IMR-90 (cell line): ENCODE measurements at regions not wholly inside any gene's neighbourhood (a gene's known extent, or its start where the extent isn't known, plus 50 kb on each side); places are given as distances from the start of the nearest gene placed in this dataset.

Source experiments
- ATAC-seq: fragments of 200-7000 bp; cut with Tn5 transposase; 2 replicates; pipeline ENCODE4 v1.9.1; 2020; ENCODE audit warnings: low read depth, mild to moderate bottlenecking, moderate library complexity
- BruUV-seq: library from RNA; stranded (reverse); fragments of 400-500 nt; replicated peaks from 2 replicates; lab custom pipeline; 2021; lab: Mats Ljungman, UMichigan
- CTCF ChIA-PET: fragments of 300-600 bp; formaldehyde crosslinking; extraction: SDS; loops from one replicate; lab custom pipeline; 2021; ENCODE audit warnings: antibody characterized with exemption; lab: Yijun Ruan, JAX
- POLR2A ChIA-PET: fragments of 300-600 bp; sonication (Branson Sonifier 250); formaldehyde crosslinking; loops from one replicate; lab custom pipeline; 2022; ENCODE audit warnings: antibody characterized with exemption; ENCODE audit not compliant: unreplicated experiment; lab: Charles Lee
- DNase-seq: peaks from one replicate; pipeline ENCODE4 v3.0.0; 2013
- H2AFZ ChIP-seq: replicated peaks from 2 replicates; pipeline ENCODE3; 2013; ENCODE audit warnings: low read length, mild to moderate bottlenecking; ENCODE audit not compliant: poor library complexity
- H2AK5ac ChIP-seq: 2 replicates; pipeline ENCODE4 v1.6.1; 2013; ENCODE audit warnings: low read depth, low read length, inconsistent platforms
- H2AK9ac ChIP-seq: replicated peaks from 2 replicates; pipeline ENCODE3; 2013; ENCODE audit warnings: mild to moderate bottlenecking, low read depth, low read length, moderate library complexity; ENCODE audit not compliant: poor library complexity
- H2BK120ac ChIP-seq: 2 replicates; pipeline ENCODE4 v1.6.1; 2013; ENCODE audit warnings: low read depth, low read length, inconsistent platforms
- H2BK15ac ChIP-seq: 3 replicates; pipeline ENCODE4 v1.6.1; 2013; ENCODE audit warnings: low read depth, low read length, inconsistent platforms
- H2BK20ac ChIP-seq: 2 replicates; pipeline ENCODE4 v1.6.1; 2013; ENCODE audit warnings: low read depth, mild to moderate bottlenecking, inconsistent platforms, low read length, moderate library complexity
- H2BK5ac ChIP-seq: 2 replicates; pipeline ENCODE4 v1.6.1; 2013; ENCODE audit warnings: mild to moderate bottlenecking, low read depth, low read length, inconsistent platforms; ENCODE audit not compliant: poor library complexity, severe bottlenecking
- H3K14ac ChIP-seq: replicated peaks from 2 replicates; pipeline ENCODE4 v1.6.1; 2013; ENCODE audit warnings: low read depth, low read length, inconsistent platforms
- H3K18ac ChIP-seq: 2 replicates; pipeline ENCODE4 v1.6.1; 2013; ENCODE audit warnings: low read depth, low read length, control low read depth
- H3K23ac ChIP-seq: 2 replicates; pipeline ENCODE4 v1.6.1; 2013; ENCODE audit warnings: low read depth, low read length, inconsistent platforms
- H3K27ac ChIP-seq: 2 replicates; pipeline ENCODE4 v1.5.1; 2013; ENCODE audit warnings: mild to moderate bottlenecking, control low read depth, low read length; ENCODE audit not compliant: insufficient read depth
- H3K27me3 ChIP-seq: 2 replicates; pipeline ENCODE4 v1.6.1; 2013; ENCODE audit warnings: low read length; ENCODE audit not compliant: control insufficient read depth, insufficient read depth
- H3K36me3 ChIP-seq: 2 replicates; pipeline ENCODE4 v1.6.1; 2013; ENCODE audit warnings: low read length, mixed read lengths; ENCODE audit not compliant: control insufficient read depth, insufficient read depth
- H3K4ac ChIP-seq: 2 replicates; pipeline ENCODE4 v1.6.1; 2013; ENCODE audit warnings: low read depth, low read length, inconsistent platforms
- H3K4me1 ChIP-seq: 2 replicates; pipeline ENCODE4 v1.6.1; 2013; ENCODE audit warnings: low read length, mixed read lengths; ENCODE audit not compliant: control insufficient read depth, insufficient read depth
- H3K4me2 ChIP-seq: 2 replicates; pipeline ENCODE4 v1.6.1; 2013; ENCODE audit warnings: low read depth, mild to moderate bottlenecking, control low read depth, low read length, moderate library complexity
- H3K4me3 ChIP-seq: 2 replicates; pipeline ENCODE4 v1.5.1; 2013; ENCODE audit warnings: low read depth, mild to moderate bottlenecking, control low read depth, low read length, moderate library complexity; ENCODE audit not compliant: insufficient read depth
- H3K56ac ChIP-seq: 2 replicates; pipeline ENCODE4 v1.6.1; 2013; ENCODE audit warnings: low read length, inconsistent platforms; ENCODE audit not compliant: insufficient read depth; ENCODE audit errors: extremely low read depth
- H3K79me1 ChIP-seq, 2 experiments: 2 replicates each; pipeline ENCODE4 v1.6.1; 2013; ENCODE audit warnings: low read length in 2 of 2, inconsistent platforms in 1 of 2, low read depth in 1 of 2
- H3K9ac ChIP-seq: 2 replicates; pipeline ENCODE4 v1.6.1; 2013; ENCODE audit warnings: low read depth, low read length, control low read depth
- H3K9me1 ChIP-seq: 2 replicates; pipeline ENCODE4 v1.6.1; 2013; ENCODE audit warnings: low read length, inconsistent platforms; ENCODE audit not compliant: insufficient read depth
- H3K9me3 ChIP-seq: 2 replicates; pipeline ENCODE4 v1.6.1; 2013; ENCODE audit warnings: low read length; ENCODE audit not compliant: control insufficient read depth, insufficient read depth
- H4K20me1 ChIP-seq: 2 replicates; pipeline ENCODE4 v1.6.1; 2013; ENCODE audit warnings: low read length, inconsistent platforms; ENCODE audit not compliant: insufficient read depth
- H4K5ac ChIP-seq: 2 replicates; pipeline ENCODE4 v1.6.1; 2013; ENCODE audit warnings: mild to moderate bottlenecking, low read depth, low read length, control low read depth
- H4K8ac ChIP-seq, 2 experiments: 2 replicates each; pipeline ENCODE4 v1.6.1; 2013; ENCODE audit warnings: low read depth in 2 of 2, low read length in 2 of 2, control low read depth in 1 of 2, inconsistent platforms in 1 of 2
- H4K91ac ChIP-seq: 2 replicates; pipeline ENCODE4 v1.6.1; 2013; ENCODE audit warnings: low read depth, low read length, inconsistent platforms; ENCODE audit not compliant: insufficient read depth
- BHLHE40 ChIP-seq: fragments of 150-350 bp; IDR thresholded peaks from 2 replicates; pipeline ENCODE4 v1.6.1; 2016; ENCODE audit warnings: mild to moderate bottlenecking, low read depth, low read length
- CEBPB ChIP-seq: IDR thresholded peaks from 2 replicates; pipeline ENCODE4 v1.6.1; 2012; ENCODE audit warnings: low read depth, low read length, improper control_type of control experiment
- NFE2L2 ChIP-seq: fragments of 150-350 bp; IDR thresholded peaks from 2 replicates; pipeline ENCODE4 v1.6.1; 2016; ENCODE audit warnings: low read depth, mild to moderate bottlenecking, low read length
- RAD21 ChIP-seq: IDR thresholded peaks from 2 replicates; pipeline ENCODE4 v1.6.1; 2012; ENCODE audit warnings: low read length, improper control_type of control experiment
- RCOR1 ChIP-seq: IDR thresholded peaks from 2 replicates; pipeline ENCODE4 v1.6.1; 2012; ENCODE audit warnings: mild to moderate bottlenecking, low read length, improper control_type of control experiment; ENCODE audit not compliant: insufficient replicate concordance
- RFX5 ChIP-seq: IDR thresholded peaks from 2 replicates; pipeline ENCODE4 v1.8.0; 2012; ENCODE audit warnings: low read depth, mild to moderate bottlenecking, low read length, moderate library complexity
- WGBS, 2 experiments: methylation state at CpG; one replicate each; pipeline versions ENCODE4 v1.1.5 to v1.1.7; 2013; ENCODE audit warnings: missing lambda C conversion rate in 2 of 2; ENCODE audit not compliant: insufficient read length in 1 of 2; ENCODE audit errors: extremely low coverage in 2 of 2; 5-methylcytosine and 5-hydroxymethylcytosine counted together
- dilution Hi-C: fragments of 300-500 bp; cut with HindIII; formaldehyde crosslinking; loops from one replicate; pipeline ENCODE4 v1.14.3; 2018; ENCODE audit warnings: low sequenced_read_pairs; ENCODE audit not compliant: unreplicated experiment
- in situ Hi-C: fragments of 300-500 bp; cut with MboI; formaldehyde crosslinking; loops from 3 replicates; pipeline ENCODE4 v1.14.3; 2019; ENCODE audit warnings: low sequenced_read_pairs, inconsistent platforms, mixed read lengths
- intact Hi-C: fragments of 100-400 bp; cut with micrococcal nuclease; formaldehyde crosslinking; loops from 2 replicates; pipeline ENCODE4 v1.10.0; 2022

DNA sequence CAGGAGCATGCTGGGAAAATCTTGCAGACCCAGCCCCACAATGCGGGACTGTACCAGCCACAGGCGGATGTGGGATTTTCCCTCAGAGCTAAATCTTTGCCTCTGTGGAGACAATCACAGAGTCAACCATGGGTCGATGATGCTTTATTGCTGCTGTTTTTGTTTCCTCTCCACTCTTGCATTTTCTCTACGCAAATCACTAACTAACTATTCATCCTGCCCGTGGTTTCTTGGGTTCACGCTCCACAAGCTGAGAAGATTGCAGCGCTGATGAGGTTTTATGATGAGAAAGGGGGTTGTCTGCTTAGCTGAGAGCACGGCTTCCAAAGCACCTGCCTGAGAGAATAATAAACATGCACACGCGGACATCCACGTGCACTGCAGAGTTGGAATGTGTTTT is 500.2 kb upstream of the ADAMTS16 start:
- Histone ChIP-seq H2AK9ac (no peak overlapping the region), H3K23ac (no peak overlapping the region), H3K9ac (no peak overlapping the region), H2BK120ac (no peak overlapping the region), H3K56ac (no peak overlapping the region), H3K27ac (no peak overlapping the region), H4K91ac (no peak overlapping the region), H3K4me2 (no peak overlapping the region), H2BK20ac (no peak overlapping the region), H3K18ac (no peak overlapping the region), H3K4ac (no peak overlapping the region), H3K27me3 (no peaks in the 10 kb centered on the region), H4K8ac (no peak overlapping the region), H2AK5ac (no peak overlapping the region), H3K9me1 (no peaks in the 10 kb centered on the region), H3K9me3 (peaks cover 12% of the 10 kb centered on the region; the same call in 1 of the 2 replicates), H2BK15ac (no peak overlapping the region), H2BK5ac (no peak overlapping the region), H2AFZ (no peak overlapping the region), H3K4me3 (no peak overlapping the region), H3K4me1 (no peaks in the 10 kb centered on the region), H3K14ac (no peak overlapping the region), H4K5ac (no peak overlapping the region), H4K20me1 (no peaks in the 10 kb centered on the region), H3K79me1 (no peaks in the 10 kb centered on the region), H3K36me3 (no peaks in the 10 kb centered on the region)
- BruUV-seq = no TSS peak
- no peak for TF ChIP-seq RCOR1
- TF ChIP-seq BHLHE40 = no peak
- no peak for TF ChIP-seq CEBPB
- TF ChIP-seq NFE2L2 = no peak
- TF ChIP-seq RAD21 = no peak
- TF ChIP-seq RFX5 = no peak
- DNase-seq = no peak
- CTCF ChIA-PET = interaction anchor here (0.9 kb wide), 1 partner anchor 26 kb away, joined by 3 read pairs; no protein-coding TSS in a partner anchor
- dilution Hi-C loops (no loop called here), in situ Hi-C loops (no loop called here), intact Hi-C loops (loop anchor here (10.0 kb wide), 1 partner anchor 1145 kb away; no protein-coding TSS in a partner anchor)
- POLR2A ChIA-PET = no interaction called here
- no peak for ATAC-seq
- no CpG with 5 or more reads among the region's 11 CpGs for WGBS, 2 experiments
